Natural killer cell (primary cell): ENCODE measurements at regions not wholly inside any gene's neighbourhood (a gene's known extent, or its start where the extent isn't known, plus 50 kb on each side); places are given as distances from the start of the nearest gene placed in this dataset.

Experiments used
- ATAC-seq, 3 donors: fragments of 150-1000 bp in 2 of 3; fragments of 200-7000 bp in 1 of 3; cut with Tn5 transposase; 1 replicate in 1 of 3; 2 replicates in 2 of 3; pipeline ENCODE4 v1.10.0; 2021; ENCODE audit warnings: mild to moderate bottlenecking in 2 of 3, moderate library complexity in 2 of 3
- DNase-seq, 2 donors: peaks; one replicate each; pipeline versions ENCODE4 v3.0.0 to v3.0.0-alpha.2; 2013 to 2021; ENCODE audit warnings: mixed read lengths in 1 of 2
- H3K27ac ChIP-seq: one replicate; pipeline ENCODE4 v1.5.1; 2013; ENCODE audit warnings: mild to moderate bottlenecking, low read length
- H3K27me3 ChIP-seq: one replicate; pipeline ENCODE4 v1.6.1; 2013; ENCODE audit warnings: low read length; ENCODE audit not compliant: control insufficient read depth, insufficient read depth
- H3K36me3 ChIP-seq: one replicate; pipeline ENCODE4 v1.6.1; 2013; ENCODE audit warnings: low read length; ENCODE audit not compliant: control insufficient read depth, insufficient read depth
- H3K4me1 ChIP-seq: one replicate; pipeline ENCODE4 v1.6.1; 2013; ENCODE audit warnings: low read length; ENCODE audit not compliant: control insufficient read depth, insufficient read depth
- H3K4me3 ChIP-seq: one replicate; pipeline ENCODE4 v1.5.1; 2013; ENCODE audit warnings: low read length
- H3K9me3 ChIP-seq: one replicate; pipeline ENCODE4 v1.6.1; 2013; ENCODE audit warnings: low read length; ENCODE audit not compliant: control insufficient read depth, insufficient read depth
- H3K27ac Mint-ChIP-seq, 2 donors: one replicate each; pipeline ENCODE4 v1.8.0; 2022; ENCODE audit warnings: mild to moderate bottlenecking in 2 of 2, mixed read lengths in 2 of 2, moderate library complexity in 1 of 2
- H3K27me3 Mint-ChIP-seq, 2 donors: one replicate each; pipeline ENCODE4 v1.8.0; 2022; ENCODE audit warnings: low read depth in 2 of 2, mixed read lengths in 2 of 2
- H3K36me3 Mint-ChIP-seq: one replicate; pipeline ENCODE4 v1.8.0; 2022; ENCODE audit warnings: mixed read lengths
- H3K4me1 Mint-ChIP-seq, 2 donors: one replicate each; pipeline ENCODE4 v1.8.0; 2022; ENCODE audit warnings: mixed read lengths in 2 of 2
- H3K4me3 Mint-ChIP-seq: one replicate; pipeline ENCODE4 v1.8.0; 2022; ENCODE audit warnings: mild to moderate bottlenecking, moderate library complexity, mixed read lengths
- H3K9me3 Mint-ChIP-seq, 2 donors: one replicate each; pipeline ENCODE4 v1.8.0; 2022; ENCODE audit warnings: mixed read lengths in 2 of 2
- WGBS: methylation state at CpG from one replicate; pipeline ENCODE4 v1.1.7; 2013; ENCODE audit warnings: missing lambda C conversion rate; ENCODE audit not compliant: insufficient coverage; 5-methylcytosine and 5-hydroxymethylcytosine counted together
- intact Hi-C: fragments of 100-400 bp; cut with micrococcal nuclease; formaldehyde crosslinking; loops from one replicate; pipeline ENCODE4 v1.14.2; 2022
- TF ChIP-seq, protein P1 (sequence below): fragments of 200-600 bp; IDR thresholded peaks from one replicate; pipeline ENCODE4 v1.8.0; 2022; ENCODE audit warnings: antibody characterized with exemption

DNA sequence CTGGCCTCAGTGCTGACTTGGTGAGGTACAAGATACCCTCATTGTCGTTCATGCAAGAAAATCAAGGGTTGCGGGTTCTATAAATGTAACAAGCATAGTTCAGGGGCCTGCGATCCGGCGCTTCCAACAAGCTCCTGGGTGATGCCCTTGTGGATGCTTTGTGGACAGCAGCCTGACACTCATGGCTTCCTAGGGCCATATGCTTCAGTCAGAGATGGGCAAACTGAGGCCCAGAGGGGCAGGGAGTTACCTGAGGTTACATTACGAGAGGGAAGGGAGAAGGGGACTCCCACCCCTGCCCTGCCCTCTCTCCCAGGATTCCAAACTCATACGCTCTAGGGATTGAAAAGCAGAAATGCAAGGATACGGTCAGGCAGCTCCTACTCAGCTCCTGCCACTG, 296.3 kb upstream of the ZMIZ1 start:
- H3K27ac Mint-ChIP-seq, result no peak overlapping the region
- no peaks in the 10 kb centered on the region for H3K4me1 Mint-ChIP-seq
- 94% methylated on average over 8 of the region's 8 CpGs for WGBS

DNA sequence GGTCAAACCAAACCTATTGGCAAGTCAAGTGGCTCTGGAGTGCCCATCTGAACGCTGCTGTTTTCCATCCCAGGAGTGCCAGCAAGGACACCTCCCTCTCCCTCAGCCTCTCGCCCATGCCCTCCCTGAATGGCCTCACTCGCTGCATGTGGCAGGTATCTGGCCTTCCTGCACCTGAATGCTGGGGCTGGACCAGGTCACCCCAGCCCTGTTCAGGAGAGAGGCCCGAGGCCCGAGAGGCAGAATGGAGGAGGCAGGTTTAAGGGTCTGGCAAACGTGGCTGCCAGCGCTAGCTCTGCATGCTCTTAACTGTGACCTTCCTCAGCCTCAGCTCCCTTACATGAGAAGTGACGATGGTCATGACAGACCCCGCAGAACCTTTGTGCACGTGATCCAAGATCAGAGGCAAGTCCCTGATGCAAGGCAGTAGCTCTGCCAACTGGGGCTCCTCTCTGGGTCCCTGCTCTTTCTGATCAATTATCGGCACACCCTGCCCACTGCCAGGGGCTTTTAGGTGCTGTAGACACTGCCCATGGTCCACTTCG, 295.7 kb upstream of the ZMIZ1 start:
- Histone ChIP-seq H3K36me3 (no peaks in the 10 kb centered on the region), H3K9me3 (no peaks in the 10 kb centered on the region), H3K4me1 (no peaks in the 10 kb centered on the region), H3K4me3 (no peak overlapping the region), H3K27me3 (no peaks in the 10 kb centered on the region), H3K27ac (no peak overlapping the region)
- H3K27ac Mint-ChIP-seq, result no peak overlapping the region
- DNase-seq, result no peak
- no peak overlapping the region for H3K4me3 Mint-ChIP-seq
- TF ChIP-seq, protein P1, sequence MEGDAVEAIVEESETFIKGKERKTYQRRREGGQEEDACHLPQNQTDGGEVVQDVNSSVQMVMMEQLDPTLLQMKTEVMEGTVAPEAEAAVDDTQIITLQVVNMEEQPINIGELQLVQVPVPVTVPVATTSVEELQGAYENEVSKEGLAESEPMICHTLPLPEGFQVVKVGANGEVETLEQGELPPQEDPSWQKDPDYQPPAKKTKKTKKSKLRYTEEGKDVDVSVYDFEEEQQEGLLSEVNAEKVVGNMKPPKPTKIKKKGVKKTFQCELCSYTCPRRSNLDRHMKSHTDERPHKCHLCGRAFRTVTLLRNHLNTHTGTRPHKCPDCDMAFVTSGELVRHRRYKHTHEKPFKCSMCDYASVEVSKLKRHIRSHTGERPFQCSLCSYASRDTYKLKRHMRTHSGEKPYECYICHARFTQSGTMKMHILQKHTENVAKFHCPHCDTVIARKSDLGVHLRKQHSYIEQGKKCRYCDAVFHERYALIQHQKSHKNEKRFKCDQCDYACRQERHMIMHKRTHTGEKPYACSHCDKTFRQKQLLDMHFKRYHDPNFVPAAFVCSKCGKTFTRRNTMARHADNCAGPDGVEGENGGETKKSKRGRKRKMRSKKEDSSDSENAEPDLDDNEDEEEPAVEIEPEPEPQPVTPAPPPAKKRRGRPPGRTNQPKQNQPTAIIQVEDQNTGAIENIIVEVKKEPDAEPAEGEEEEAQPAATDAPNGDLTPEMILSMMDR, result no peak
- ATAC-seq, result no peak
- H3K9me3 Mint-ChIP-seq, result no peaks in the 10 kb centered on the region
- WGBS, result 87% methylated on average over 12 of the region's 12 CpGs
- H3K4me1 Mint-ChIP-seq, result no peaks in the 10 kb centered on the region
- intact Hi-C loops, result no loop called here
- H3K27me3 Mint-ChIP-seq, result no peaks in the 10 kb centered on the region
- no peaks in the 10 kb centered on the region for H3K36me3 Mint-ChIP-seq

More for the DNA sequence above, 296.3 kb upstream of the ZMIZ1 start:
- H3K36me3 Mint-ChIP-seq, result no peaks in the 10 kb centered on the region
- no peaks in the 10 kb centered on the region for H3K4me1 ChIP-seq
- H3K27me3 ChIP-seq, result no peaks in the 10 kb centered on the region
- no peaks in the 10 kb centered on the region for H3K36me3 ChIP-seq
- H3K27me3 Mint-ChIP-seq, result no peaks in the 10 kb centered on the region
- H3K4me3 ChIP-seq, result no peak overlapping the region
- ATAC-seq, result no peak
- no peak overlapping the region for H3K4me3 Mint-ChIP-seq
- no peak for DNase-seq
- H3K27ac ChIP-seq, result no peak overlapping the region
- TF ChIP-seq, protein P1, result no peak
- intact Hi-C loops, result no loop called here
- H3K9me3 ChIP-seq, result no peaks in the 10 kb centered on the region
- H3K9me3 Mint-ChIP-seq, result no peaks in the 10 kb centered on the region

DNA sequence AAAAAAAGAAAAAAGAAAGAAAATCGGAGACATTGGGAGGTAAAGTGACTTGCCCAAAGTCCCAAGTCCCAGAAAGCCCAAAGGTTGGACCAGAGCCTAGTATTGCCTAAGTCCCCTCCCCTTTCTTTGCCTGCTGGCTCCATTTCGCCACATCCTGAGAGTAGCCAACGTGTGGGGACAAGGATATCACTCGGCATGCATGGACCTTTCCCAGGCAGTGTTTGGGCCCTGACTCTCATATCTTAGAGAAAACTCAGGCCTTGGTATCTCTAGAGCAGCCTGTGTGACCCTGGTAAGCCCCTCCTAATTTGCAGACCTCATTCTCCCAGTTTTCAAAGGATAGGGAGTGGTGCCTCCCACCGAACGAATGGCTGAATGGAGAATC, 294.2 kb upstream of the ZMIZ1 start:
- Histone ChIP-seq H3K9me3 (no peaks in the 10 kb centered on the region), H3K4me3 (no peak overlapping the region), H3K27ac (no peak overlapping the region), H3K27me3 (no peaks in the 10 kb centered on the region), H3K4me1 (no peaks in the 10 kb centered on the region), H3K36me3 (no peaks in the 10 kb centered on the region)
- Mint-ChIP-seq H3K4me3 (no peak overlapping the region), H3K9me3 (no peaks in the 10 kb centered on the region), H3K36me3 (no peaks in the 10 kb centered on the region), H3K27ac (no peak overlapping the region), H3K4me1 (no peaks in the 10 kb centered on the region), H3K27me3 (no peaks in the 10 kb centered on the region)
- intact Hi-C loops, result no loop called here
- WGBS, result 91% methylated on average over 6 of the region's 6 CpGs
- TF ChIP-seq, protein P1, result no peak
- DNase-seq (no peak), ATAC-seq (no peak)

DNA sequence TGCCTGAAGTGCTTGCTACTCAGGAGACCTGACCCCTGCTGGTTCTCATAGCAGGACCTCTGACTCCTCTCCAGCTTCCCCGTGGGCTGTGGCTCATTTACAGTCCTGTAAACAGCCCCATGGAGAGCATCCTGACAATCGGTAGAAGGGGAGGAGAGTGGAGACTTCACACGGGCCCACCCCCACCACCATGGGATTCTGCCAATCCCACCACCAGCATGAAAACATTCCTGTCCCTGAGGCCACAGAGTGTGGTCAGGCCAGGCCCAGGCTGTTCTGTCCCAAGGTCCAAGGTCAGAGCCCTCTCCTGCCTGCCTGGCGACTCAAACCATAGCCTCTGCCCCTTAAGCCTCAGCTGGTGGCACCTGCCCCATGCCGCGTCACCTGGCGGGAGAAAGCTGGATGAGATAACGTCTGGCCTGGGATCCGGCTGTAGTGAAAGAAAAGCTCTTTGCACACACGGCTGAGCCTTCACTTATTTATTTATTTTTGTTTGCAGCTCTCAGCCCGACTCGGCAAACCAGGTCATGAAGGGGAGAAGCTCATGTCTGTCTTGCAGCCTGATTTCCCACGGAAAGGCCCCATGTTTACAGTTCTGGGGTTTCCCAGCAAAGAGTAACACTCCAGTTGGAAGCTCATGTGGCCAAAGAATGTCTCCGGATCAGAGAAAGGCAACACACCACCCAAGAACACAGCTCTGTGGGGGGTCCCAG, 293.6 kb upstream of the ZMIZ1 start:
- TF ChIP-seq, protein P1, result no peak
- H3K4me1 Mint-ChIP-seq, result no peaks in the 10 kb centered on the region
- 91% methylated on average over 11 of the region's 14 CpGs for WGBS
- DNase-seq, result no peak
- intact Hi-C loops, result no loop called here
- H3K27me3 Mint-ChIP-seq, result no peaks in the 10 kb centered on the region
- Histone ChIP-seq H3K36me3 (no peaks in the 10 kb centered on the region), H3K9me3 (no peaks in the 10 kb centered on the region), H3K4me1 (no peaks in the 10 kb centered on the region), H3K4me3 (no peak overlapping the region), H3K27me3 (no peaks in the 10 kb centered on the region), H3K27ac (no peak overlapping the region)
- H3K9me3 Mint-ChIP-seq, result no peaks in the 10 kb centered on the region
- no peak overlapping the region for H3K4me3 Mint-ChIP-seq
- no peak overlapping the region for H3K27ac Mint-ChIP-seq
- no peak for ATAC-seq
- H3K36me3 Mint-ChIP-seq, result no peaks in the 10 kb centered on the region
